Bronchial epithelial cell (primary cell): ENCODE measurements at regions not wholly inside any gene's neighbourhood (a gene's known extent, or its start where the extent isn't known, plus 50 kb on each side); places are given as distances from the start of the nearest gene placed in this dataset.
"Not testable (repeated sequence)": the region's sequence is repeated elsewhere in the genome, so short reads cannot be mapped to it uniquely, and the experiment has no call there.

Experiments used
- DNase-seq: peaks from one replicate; pipeline ENCODE4 v3.0.0-alpha.2; 2010; ENCODE audit warnings: low read depth
- FAIRE-seq: peaks from 2 replicates; lab custom pipeline; 2011; peaks lifted over from hg19 to GRCh38; lab: Jason Lieb, UNC
- H3K27me3 ChIP-seq: 2 replicates; pipeline ENCODE4 v1.5.1; 2011; ENCODE audit warnings: low read length; ENCODE audit not compliant: control insufficient read depth, insufficient read depth
- H3K36me3 ChIP-seq: 2 replicates; pipeline ENCODE4 v1.5.1; 2011; ENCODE audit warnings: low read length; ENCODE audit not compliant: control insufficient read depth, insufficient read depth
- H3K4me3 ChIP-seq: 2 replicates; pipeline ENCODE4 v1.5.1; 2011; ENCODE audit warnings: mild to moderate bottlenecking, low read depth, low read length, control low read depth
- TF ChIP-seq, protein P1 (sequence below): IDR thresholded peaks from 2 replicates; pipeline ENCODE4 v1.5.1; 2011; ENCODE audit warnings: mild to moderate bottlenecking, moderate library complexity, low read length, control low read depth, inconsistent platforms; ENCODE audit not compliant: insufficient read depth, severe bottlenecking

DNA sequence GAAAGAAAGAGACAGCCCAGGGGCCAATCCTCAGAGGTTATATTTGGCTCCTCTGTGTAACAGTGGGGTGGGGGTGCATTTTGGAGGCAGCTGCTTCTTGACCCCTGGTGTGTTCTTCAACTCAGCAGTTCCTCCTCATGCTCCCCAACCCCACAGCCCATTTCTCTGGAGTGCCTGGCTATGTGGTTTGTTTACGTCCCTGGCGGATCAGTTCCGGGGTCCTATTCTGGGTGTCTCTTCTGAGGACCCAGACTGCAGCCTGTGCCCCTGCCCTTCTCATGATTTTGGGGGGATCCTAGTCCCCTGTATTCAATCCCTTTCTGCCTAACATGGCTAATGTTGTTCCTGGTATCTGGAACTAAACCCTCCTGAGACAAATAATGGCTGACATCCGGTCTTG lies 70.5 kb upstream of the SULF2 start:
- no peak for FAIRE-seq
- H3K36me3 ChIP-seq: no peaks in the 10 kb centered on the region
- DNase-seq: no peak
- TF ChIP-seq, protein P1, sequence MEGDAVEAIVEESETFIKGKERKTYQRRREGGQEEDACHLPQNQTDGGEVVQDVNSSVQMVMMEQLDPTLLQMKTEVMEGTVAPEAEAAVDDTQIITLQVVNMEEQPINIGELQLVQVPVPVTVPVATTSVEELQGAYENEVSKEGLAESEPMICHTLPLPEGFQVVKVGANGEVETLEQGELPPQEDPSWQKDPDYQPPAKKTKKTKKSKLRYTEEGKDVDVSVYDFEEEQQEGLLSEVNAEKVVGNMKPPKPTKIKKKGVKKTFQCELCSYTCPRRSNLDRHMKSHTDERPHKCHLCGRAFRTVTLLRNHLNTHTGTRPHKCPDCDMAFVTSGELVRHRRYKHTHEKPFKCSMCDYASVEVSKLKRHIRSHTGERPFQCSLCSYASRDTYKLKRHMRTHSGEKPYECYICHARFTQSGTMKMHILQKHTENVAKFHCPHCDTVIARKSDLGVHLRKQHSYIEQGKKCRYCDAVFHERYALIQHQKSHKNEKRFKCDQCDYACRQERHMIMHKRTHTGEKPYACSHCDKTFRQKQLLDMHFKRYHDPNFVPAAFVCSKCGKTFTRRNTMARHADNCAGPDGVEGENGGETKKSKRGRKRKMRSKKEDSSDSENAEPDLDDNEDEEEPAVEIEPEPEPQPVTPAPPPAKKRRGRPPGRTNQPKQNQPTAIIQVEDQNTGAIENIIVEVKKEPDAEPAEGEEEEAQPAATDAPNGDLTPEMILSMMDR: no peak
- no peaks in the 10 kb centered on the region for H3K27me3 ChIP-seq
- no peak overlapping the region for H3K4me3 ChIP-seq

DNA sequence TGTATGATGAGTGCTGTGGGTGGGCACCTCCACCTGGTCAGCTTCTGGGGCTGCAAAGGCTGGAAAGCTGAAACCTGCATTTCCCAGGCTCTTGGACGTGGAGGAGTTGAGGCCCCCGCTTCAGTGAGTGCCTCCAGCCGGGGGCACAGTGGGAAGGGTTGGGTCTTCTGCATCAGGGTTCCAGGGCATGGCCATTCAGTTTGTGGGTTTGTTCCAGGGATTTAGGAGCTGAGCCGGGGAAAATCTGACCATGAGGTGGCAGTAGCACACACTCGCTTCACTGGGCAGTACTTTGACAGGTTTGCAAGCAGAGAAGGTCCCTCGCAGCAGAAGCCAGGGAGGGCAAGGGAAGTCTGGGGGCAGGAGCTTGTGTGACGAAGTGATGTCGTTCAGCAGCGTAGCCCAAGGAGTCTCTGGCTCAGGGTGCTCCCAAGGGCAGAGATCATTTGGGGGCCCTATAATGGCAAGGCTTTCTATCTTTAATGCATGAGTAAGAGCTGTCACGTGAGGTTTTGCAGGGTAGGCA lies 69.5 kb upstream of the SULF2 start:
- FAIRE-seq (no peak), DNase-seq (peak; percentile 59)
- H3K4me3 ChIP-seq: no peak overlapping the region

DNA sequence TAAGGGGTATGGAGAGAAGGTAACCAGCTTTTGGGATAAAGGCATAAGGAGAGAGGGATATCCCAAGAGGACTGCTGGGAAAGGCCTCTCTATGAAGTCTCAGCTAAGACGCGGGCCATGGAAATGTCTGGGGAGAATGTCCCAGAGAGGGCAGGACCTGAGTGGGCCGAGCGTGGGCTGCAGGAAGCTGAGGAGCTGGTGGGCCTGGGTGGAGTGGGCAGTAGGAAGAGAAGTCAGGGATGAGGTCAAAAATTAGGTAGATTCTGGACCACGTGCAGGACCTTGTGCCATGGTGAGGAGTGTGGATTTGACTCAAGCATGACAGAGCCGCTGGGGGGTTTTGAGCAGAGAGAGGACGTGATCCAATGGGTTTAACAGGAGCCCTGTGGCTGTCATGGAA lies 66.5 kb upstream of the SULF2 start:
- no peak for DNase-seq
- no peaks in the 10 kb centered on the region for H3K27me3 ChIP-seq
- FAIRE-seq: no peak
- H3K4me3 ChIP-seq: no peak overlapping the region
- TF ChIP-seq, protein P1: no peak
- no peaks in the 10 kb centered on the region for H3K36me3 ChIP-seq

More for the DNA sequence above, 69.5 kb upstream of the SULF2 start:
- no peaks in the 10 kb centered on the region for H3K27me3 ChIP-seq
- H3K36me3 ChIP-seq: no peaks in the 10 kb centered on the region
- TF ChIP-seq, protein P1: peak; percentile 71

DNA sequence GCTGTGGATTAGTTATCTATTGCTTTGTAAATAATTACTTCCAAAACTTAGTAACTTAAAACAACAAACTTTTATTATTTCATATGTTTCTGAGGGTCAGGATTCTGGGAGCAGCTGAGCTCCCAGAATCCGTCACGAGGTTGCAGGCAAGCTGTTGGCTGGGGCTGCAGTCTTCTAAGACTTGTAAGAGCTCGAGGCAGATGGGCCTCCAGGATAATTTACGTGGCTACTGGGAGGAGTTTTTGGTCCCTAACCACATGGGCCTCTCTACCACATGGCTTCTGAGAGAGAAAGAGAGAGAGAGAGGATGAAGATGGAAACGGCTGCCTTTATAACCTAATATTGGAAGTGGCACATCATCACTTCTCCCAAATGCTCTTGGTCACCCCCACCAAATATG lies 64.9 kb upstream of the SULF2 start:
- no peak for FAIRE-seq
- H3K36me3 ChIP-seq: no peaks in the 10 kb centered on the region
- TF ChIP-seq, protein P1: no peak
- no peak for DNase-seq
- no peak overlapping the region for H3K4me3 ChIP-seq
- no peaks in the 10 kb centered on the region for H3K27me3 ChIP-seq

DNA sequence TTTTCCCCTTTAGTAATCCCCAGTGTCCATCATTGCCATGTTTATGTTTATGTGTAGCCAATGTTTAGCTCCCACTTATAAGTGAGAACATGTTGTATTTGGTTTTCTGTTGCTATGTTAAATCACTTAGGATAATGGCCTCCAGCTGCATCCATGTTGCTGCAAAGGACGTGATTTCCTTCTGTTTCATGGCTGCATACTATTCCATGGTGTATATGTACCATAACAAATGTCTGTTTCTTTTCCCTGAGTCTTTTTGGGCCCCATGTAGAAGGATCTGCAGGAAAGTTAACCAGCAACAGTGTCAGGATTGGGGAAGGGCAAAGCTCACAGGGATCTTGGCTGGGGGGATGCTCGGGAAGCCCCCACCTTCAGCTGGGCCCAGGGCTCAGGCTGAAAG lies 64.3 kb upstream of the SULF2 start:
- DNase-seq (no peak), FAIRE-seq (no peak)
- Histone ChIP-seq H3K36me3 (no peaks in the 10 kb centered on the region), H3K27me3 (no peaks in the 10 kb centered on the region), H3K4me3 (no peak overlapping the region)
- TF ChIP-seq, protein P1: no peak

DNA sequence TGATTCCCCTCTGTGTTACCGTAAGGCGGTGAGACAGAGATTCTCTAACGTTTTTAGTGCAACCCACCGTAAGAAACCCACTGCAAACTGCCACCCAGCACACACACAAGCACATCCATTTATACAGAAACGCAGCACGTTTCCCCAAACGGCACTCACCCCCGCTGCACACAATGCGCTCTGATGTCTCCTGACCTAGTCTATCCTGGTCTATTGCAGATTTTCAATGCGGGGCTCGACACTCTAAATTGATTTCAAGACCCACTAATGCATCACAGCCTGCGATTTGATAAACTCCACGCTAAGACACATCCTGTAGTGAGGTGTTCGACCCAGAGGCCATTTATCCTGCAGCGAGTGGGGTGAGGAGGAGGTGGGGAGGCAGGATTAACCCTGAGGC lies 63.7 kb upstream of the SULF2 start:
- DNase-seq: no peak
- no peak for FAIRE-seq

DNA sequence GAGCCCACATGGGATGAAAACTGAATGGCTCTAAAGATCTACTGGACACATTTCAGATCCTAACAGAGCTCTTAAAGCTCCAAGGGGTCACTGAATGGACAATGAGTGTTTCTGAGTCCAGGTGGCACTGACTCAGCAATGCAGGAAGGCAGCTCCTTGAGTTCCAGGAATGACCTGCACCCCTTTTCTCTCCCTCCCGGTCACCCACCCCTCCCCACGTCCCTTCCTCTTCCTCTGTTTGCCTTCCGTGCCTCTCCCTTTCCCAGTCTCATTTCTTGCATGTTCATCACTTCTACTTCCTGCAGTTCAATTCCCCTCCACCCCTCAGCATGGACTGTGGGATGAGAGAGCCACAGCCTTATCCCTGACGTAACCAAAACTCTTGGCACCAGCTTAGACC lies 63.3 kb upstream of the SULF2 start:
- FAIRE-seq: peak; percentile 7
- DNase-seq: peak; percentile 65
- not testable (repeated sequence) for H3K36me3 ChIP-seq, H3K27me3 ChIP-seq, H3K4me3 ChIP-seq

More for the DNA sequence above, 63.7 kb upstream of the SULF2 start:
- Histone ChIP-seq H3K36me3 (no peaks in the 10 kb centered on the region), H3K4me3 (no peak overlapping the region), H3K27me3 (no peaks in the 10 kb centered on the region)
- TF ChIP-seq, protein P1: no peak
